Thyroid gland (tissue), 4 donors: ENCODE measurements at regions not wholly inside any gene's neighbourhood (a gene's known extent, or its start where the extent isn't known, plus 50 kb on each side); places are given as distances from the start of the nearest gene placed in this dataset.

Source experiments
- POLR2A ChIP-seq, 2 donors: fragments of 450-650 bp; IDR thresholded peaks; one replicate each; pipeline ENCODE4 v1.6.1; 2017; ENCODE audit warnings: antibody characterized with exemption in 2 of 2, mild to moderate bottlenecking in 2 of 2, moderate library complexity in 1 of 2
- TF ChIP-seq, protein P1 (sequence below), 6 experiments: fragments of 200-600 bp in 3 of 6; fragments of 450-650 bp in 3 of 6; sonication (generic) in 3 of 6; IDR thresholded peaks; one replicate each; pipeline ENCODE4 v1.5.1; 2016 to 2019; ENCODE audit warnings: antibody characterized with exemption in 6 of 6, mild to moderate bottlenecking in 2 of 6, inconsistent platforms in 1 of 6, moderate library complexity in 1 of 6

DNA sequence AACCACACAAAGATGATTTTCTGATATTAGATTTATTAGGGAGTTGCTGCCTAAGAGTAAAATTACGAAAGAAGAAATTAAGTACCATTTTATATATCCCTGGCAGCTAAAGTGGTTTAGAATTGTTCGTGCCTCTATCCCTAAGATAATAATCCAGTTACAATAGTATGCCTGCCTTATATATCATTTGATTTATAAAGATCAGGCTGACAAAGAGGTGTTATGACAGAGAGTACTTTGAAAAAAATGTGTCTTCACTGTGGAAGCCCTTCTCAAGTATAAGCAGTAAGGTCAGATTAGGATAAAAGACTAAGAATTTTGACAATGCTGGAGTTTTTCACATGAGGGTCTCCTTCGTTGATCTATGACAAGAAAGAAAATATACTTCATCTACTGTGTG lies 619.9 kb downstream of the ADGRL2 start:
- TF ChIP-seq, protein P1, sequence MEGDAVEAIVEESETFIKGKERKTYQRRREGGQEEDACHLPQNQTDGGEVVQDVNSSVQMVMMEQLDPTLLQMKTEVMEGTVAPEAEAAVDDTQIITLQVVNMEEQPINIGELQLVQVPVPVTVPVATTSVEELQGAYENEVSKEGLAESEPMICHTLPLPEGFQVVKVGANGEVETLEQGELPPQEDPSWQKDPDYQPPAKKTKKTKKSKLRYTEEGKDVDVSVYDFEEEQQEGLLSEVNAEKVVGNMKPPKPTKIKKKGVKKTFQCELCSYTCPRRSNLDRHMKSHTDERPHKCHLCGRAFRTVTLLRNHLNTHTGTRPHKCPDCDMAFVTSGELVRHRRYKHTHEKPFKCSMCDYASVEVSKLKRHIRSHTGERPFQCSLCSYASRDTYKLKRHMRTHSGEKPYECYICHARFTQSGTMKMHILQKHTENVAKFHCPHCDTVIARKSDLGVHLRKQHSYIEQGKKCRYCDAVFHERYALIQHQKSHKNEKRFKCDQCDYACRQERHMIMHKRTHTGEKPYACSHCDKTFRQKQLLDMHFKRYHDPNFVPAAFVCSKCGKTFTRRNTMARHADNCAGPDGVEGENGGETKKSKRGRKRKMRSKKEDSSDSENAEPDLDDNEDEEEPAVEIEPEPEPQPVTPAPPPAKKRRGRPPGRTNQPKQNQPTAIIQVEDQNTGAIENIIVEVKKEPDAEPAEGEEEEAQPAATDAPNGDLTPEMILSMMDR (IDR thresholded peaks at IDR 0.05), result no peak
- TF ChIP-seq POLR2A (IDR thresholded peaks at IDR 0.05), result no peak
